ENCODE measurements at regions not wholly inside any gene's neighbourhood (a gene's known extent, or its start where the extent isn't known, plus 50 kb on each side); places are given as distances from the start of the nearest gene placed in this dataset.
"Not testable (repeated sequence)": the region's sequence is repeated elsewhere in the genome, so short reads cannot be mapped to it uniquely, and the experiment has no call there.

DNA sequence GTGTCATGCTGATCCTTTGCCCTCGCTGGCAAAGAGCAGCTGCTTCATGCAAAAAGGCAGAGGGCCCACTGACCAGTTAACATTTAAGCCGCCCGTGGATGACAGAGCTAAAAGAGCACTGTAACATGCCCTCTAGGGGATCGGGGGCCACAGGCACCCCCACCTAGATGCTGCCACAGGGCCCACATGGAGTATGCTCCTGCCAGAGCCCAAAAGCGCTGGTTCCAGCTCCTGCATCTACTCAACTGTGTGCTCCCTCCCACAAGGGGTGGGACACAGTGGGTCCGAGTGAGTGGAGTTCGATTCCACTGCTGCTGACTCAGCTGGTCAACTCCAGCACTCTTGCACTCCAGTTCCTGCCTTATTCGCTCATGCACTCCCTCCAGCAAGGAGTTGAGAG lies 199.8 kb upstream of the CNTNAP2 start:
- DNase-seq, result no peak

- no peak for DNase-seq
Observed at GRCh38 chr7:145915679-145916078, 200.9 kb upstream of the CNTNAP2 start.

DNA sequence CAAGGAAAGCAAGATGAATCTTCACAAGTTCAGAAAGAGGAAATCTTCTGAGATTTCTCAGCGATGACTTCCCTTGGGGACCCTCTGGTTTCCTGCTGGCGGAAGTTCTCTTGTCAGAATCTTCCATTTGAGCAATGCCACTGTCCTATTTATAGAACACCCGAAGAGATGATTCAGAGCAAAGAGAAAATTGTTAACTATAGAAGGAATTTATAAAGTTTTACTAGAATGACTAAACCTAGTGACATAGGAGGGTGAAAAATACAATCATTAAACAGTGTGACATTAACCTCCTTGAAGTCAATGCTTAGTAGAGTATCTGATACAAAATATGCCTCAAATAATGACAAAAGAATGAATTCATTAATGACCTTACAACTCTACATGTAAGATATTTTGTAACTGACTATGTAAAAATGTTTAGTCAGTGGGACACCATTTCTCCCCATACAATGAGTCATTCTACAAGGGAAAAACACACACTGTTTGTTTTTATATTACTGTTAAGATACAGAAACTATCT lies 206.5 kb upstream of the CNTNAP2 start:
- no peak for DNase-seq

GRCh38 chr7:145903658-145904057 lies 212.9 kb upstream of the CNTNAP2 start:
- DNase-seq, result no peak

DNA sequence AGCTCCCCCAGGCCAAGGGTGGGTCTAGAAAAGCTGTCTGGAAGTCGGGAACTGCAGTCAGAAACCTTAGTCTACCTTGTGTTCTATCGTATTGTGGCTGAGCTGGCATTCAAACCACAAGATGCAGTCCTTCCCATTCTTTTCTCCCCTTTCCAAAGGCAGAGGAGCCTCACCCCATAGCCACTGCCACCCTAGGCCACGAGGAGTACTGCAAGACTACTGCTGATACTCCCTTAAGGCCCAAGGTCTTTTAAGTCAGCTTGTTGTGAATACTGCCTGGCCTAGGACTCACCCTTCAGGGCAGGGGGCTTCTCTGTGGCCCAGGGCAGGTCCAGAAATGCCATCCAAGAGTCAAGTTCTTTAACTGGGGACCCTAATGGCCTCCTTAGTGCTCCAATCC lies 214.5 kb upstream of the CNTNAP2 start:
- no peak for DNase-seq

DNA sequence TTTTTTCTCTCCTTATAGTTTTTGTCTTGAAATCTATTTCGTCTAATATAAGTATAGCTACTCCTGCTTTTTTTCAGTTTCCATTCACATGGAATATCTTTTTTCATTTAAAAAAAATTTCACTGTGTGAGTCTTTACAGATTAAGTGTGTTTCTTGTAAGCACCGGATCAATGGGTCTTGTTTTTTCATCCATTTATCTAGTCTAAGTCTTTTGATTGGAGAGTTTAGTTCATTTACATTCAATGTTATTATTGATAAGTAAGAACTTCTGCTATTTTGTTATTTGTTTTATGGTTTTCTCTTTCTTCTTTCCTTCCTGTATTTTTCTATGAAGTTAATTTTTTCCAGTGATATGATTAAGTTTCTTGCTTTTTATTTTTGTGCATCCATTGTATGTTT lies 216.7 kb upstream of the CNTNAP2 start:
- DNase-seq, result no peak

DNA sequence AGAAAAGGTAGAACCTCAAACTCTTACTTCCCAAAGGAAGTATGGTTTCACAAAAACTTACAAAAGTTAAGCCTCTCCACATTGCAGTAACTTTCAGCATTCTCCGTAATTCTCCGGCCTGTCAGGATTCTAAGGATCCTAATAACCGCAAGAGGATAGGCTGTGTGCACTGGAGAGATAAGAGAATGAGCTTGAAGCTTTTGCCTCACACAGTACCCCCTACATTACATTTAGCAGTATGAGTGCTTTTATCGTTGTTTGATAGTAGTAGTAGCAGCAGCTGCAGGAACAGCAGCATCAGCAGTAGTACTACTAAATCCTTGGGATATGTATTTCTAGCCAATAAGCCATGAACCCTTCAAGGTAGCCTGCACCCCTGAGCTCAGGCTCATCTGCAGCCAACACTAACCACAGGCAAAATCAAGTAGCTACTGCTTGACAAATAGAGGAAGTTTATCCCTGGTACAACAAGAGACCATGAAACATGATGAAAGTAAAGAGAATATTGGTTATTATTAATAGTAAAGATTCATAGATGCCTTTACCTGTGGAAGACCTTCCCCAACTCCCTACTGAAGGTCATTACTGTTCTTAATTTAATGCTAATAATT lies 222.6 kb upstream of the CNTNAP2 start:
- no peak for DNase-seq

DNA sequence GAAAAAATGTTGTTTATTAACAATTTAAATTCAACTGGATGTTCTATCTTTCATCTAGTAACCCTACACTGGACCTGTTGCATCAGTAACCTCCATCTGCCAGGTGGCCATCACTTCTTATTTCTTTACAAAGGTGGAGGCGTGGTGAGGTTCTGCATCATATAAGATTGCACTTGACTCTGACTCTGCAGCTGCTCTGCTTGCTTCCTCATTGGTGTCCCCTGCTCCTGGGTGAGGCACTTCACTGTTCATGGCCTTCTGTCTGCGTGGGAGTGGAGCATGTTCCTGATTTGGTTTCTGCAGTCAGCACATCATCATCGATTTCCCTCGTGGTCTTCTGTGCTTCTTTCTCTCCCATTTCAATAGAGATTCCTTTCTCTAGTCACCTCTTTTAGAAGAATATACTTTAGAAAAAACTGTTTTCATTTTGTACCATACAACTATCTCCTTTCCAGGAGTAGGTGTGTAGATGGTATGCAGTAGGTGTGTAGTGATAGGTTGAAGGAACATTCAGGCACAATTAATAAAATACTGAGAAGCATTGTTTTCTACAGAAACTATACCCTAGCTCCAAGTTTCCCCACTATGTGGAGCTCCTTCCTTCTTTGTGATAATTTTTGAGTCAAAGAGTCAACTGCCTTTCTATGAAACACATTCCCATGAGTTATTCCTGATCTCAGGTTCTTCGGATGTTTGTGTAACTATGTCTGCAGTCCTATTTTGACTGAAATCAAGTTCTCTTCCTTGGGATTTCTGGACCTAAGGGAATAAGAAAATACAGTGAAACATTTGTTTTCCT lies 231.7 kb upstream of the CNTNAP2 start:
- no peak for DNase-seq

- no peak for DNase-seq
Observed at GRCh38 chr7:145876376-145876775, 240.2 kb upstream of the CNTNAP2 start.

- DNase-seq, result no peak
Observed at GRCh38 chr7:145875267-145875666, 241.3 kb upstream of the CNTNAP2 start.

DNA sequence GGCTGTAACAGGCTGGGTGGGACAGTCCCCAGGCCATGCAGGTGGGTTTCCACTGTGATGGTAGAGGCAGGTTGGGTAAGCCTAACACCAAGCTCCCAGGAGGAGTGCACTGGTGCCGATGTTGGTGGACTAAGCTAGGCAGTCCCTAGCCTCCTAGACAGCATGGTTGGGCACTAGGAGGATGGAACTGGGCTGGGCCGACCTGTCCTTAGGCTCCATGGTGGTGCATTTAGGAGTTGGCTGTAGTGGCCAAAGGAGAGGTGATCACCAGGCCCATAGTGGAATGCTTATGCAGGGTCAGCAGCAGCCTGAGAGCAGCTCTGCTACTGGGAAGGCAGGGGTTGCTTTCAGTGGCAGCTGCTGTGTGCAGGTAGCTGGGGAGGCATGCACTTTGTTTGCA lies 247.7 kb upstream of the CNTNAP2 start:
- DNase-seq, result no peak

DNA sequence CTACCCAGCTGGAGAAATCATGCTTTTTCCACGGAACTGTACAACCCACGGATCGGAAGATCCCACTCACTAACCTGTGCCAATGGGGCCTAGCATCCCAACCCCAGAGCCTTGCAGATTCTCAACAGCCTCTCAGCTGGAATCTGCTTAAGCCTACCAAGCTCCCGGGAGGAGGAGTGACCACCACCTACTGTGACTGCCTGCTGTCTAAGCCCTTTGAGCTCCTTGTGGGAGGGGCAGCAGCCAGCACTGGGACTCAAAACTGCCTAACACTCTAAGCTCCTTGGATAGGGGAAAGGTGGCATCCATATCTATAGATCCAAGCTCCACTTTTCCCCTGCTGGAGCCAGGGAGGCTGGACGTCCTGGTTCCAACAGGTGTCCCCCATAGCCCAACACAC lies 254.4 kb upstream of the CNTNAP2 start:
- DNase-seq, result no peak

- DNase-seq, result no peak
Observed at GRCh38 chr7:145860809-145861208, 255.8 kb upstream of the CNTNAP2 start.

DNA sequence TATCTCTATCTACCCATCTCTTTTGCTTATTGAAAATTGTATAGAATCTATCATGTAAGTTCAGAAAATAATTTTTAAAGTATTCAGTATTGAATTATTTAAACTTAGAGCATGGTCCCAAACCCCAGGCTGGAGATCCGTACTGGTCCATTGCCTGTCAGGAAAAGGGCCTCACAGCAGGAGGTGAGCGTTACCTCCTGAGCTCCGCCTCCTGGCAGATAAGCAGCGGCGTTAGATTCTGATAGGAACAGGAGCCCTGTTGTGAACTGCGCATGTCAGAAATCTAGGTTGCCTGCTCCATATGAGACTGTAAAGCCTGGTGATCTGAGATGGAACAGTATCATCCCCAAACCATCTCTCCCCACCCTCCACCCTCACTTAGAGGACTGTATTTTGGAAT lies 266.0 kb upstream of the CNTNAP2 start:
- DNase-seq, result no peak

DNA sequence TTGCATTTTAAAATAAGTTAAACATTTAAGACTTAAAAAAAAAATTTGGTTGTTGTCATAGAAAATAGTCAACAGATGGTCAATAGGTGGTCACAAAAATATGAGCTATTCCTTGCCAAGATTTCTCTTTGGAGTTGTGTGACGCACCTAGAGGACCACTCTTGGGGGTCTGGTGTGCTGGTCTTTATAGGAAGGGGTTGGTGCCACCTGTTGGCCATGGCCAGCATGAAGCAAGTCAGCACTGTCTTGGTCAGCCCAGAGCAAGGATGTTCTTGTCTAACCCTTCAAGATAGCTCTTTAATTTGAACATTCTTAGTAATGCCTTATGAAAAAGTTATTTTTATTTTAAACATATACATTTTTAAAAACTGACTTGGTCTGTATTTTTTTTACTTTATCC lies 267.9 kb upstream of the CNTNAP2 start:
- DNase-seq, result no peak

DNA sequence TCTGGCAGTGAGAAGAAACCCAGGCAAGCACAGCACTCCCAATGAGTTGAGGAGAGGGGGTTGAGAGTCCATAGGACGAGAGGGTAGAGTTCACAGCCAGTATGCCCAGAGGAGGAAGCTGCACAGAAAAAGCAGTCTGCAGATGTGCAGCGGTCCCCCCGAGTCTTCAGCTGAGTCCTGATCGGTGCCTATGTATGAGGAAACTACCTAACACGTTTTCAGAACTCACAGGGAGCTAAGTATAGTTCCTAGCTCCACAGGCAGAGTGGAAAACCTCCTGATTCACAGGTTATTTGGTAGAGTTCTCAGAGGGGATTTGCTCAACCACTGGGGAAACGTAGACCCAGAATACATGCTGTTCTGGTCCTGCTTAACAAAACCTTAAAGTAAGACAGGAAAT lies 271.3 kb upstream of the CNTNAP2 start:
- no peak for DNase-seq

DNA sequence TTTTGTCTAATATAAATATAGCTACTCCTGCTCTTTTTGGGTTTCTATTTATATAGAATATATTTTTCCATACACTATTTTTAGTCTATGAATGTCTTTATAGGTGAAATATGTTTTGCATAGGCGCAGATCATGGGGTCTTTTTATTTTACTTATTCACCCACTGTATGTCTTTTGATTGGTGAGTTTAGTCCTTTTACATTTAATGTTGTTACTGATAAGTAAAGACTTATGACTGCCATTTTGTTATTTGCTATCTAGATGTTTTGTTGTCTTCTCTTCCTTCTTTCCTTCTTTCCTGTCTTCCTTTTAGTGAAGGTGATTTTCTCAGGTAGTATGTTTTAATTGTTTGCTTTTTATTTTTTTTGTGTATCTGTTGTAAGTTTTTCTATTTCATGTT lies 276.8 kb upstream of the CNTNAP2 start:
- no peak for DNase-seq

DNA sequence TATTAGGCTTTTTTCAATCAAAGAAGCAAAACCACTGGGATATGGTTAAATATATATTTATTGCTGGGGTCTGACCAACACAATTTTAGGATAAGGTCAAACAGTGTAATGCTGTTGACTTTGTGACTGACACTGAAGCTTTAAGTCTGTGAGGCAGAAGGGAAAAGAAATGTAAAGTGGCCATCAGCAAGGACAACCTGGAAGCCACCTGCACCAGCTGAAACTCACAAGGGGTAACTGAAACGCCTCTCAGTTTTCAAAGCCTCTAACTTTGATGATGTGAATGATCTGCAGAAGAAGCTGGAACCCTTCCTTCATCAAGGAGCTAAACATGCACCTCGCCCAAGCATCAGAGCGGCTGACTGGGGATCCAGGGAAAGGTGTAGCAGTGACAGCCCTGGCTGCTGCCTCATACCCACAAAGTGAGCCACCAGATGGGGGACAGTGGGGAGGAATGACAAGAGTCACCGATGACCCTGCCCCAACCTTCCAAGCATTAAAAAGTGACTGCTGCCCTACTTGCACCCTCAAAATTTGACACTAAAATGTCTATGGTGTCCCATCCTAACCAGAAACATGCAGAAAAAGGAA lies 284.9 kb upstream of the CNTNAP2 start:
- no peak for DNase-seq

- DNase-seq, result no peak
Observed at GRCh38 chr7:145817687-145818086, 298.9 kb upstream of the CNTNAP2 start.

DNA sequence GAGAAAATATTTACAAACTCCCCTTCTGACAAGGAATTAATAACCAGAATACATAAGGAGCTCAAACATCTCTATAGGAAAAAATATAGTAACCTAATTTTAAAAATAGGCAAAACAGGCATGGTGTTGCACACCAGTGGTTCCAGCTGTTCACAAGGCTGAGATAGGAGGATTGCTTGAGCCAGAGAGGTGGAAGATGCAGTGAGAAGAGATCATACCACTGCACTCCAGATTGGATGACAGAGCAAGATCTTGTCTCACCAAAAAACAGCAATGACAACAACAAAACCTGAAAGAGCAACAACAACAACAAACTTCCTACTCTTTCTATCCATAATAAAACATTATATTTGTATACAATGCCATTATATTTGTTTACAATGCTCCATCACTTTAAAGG lies 304.4 kb upstream of the CNTNAP2 start:
- no peak for DNase-seq

- not testable (repeated sequence) for DNase-seq
Observed at GRCh38 chr7:145805496-145805895, 311.1 kb upstream of the CNTNAP2 start.

DNA sequence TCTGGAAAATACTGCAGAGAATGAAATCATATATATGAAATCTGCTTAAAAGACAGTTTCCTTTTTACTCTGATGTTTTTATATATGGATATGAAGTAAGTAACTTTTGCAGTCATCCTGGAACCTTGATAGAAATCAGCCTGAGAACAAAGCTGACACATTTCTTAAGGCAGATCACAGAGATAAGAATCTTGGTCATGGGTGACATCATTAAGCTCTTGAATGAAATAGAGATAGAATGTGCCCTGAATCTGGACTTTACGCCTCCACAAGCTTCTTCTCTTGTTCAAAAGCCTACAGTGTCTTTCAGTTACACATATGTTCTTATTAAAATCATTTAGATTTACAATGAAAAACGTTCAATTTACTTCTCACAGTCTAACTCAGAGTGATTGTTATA lies 319.1 kb upstream of the CNTNAP2 start:
- DNase-seq, result no peak

DNA sequence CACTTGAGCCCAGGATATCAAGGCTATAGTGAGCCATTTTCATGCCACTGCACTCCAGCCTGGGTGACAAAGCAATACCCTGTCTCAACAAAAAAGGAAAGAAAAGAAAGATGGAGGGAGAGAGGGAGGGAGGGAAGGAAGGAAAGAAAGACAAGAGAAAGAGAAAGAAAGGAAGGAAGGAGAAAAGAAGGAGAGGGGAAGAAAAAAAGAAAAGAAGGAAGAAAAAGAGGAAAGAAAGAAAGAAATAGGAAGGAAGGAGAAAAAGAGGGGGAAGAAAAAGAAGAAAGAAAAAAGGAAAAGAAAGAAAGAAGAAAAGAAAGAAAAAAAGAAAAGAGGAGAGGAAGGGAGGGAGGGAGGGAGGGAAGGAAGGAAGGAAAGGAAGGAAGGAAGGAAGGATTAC lies 321.5 kb upstream of the CNTNAP2 start:
- DNase-seq, result no peak
